ENCODE measurements at regions not wholly inside any gene's neighbourhood (a gene's known extent, or its start where the extent isn't known, plus 50 kb on each side); places are given as distances from the start of the nearest gene placed in this dataset.

- Mint-ChIP-seq H3K27ac (no peak overlapping the region), H3K27me3 (ENCODE audit: low read depth) (peaks cover 12% of the 10 kb centered on the region), H3K4me3 (ENCODE audit: low read depth) (no peak overlapping the region), H3K4me1 (ENCODE audit: low read depth) (no peaks in the 10 kb centered on the region), H3K36me3 (ENCODE audit: low read depth) (no peaks in the 10 kb centered on the region), H3K9me3 (no peaks in the 10 kb centered on the region)
- intact Hi-C loops (cut with micrococcal nuclease), result no loop called here
- DNase-seq (ENCODE audit: low spot score), result no peak
Measured at GRCh38 chr10:3016016-3016415, 51.3 kb upstream of the PFKP start.

GRCh38 chr10:3014968-3015367, 52.4 kb upstream of the PFKP start:
- DNase-seq (ENCODE audit: low spot score), result no peak
- Mint-ChIP-seq H3K27me3 (ENCODE audit: low read depth) (peaks cover 16% of the 10 kb centered on the region), H3K4me1 (ENCODE audit: low read depth) (no peaks in the 10 kb centered on the region), H3K36me3 (ENCODE audit: low read depth) (no peaks in the 10 kb centered on the region), H3K4me3 (ENCODE audit: low read depth) (no peak overlapping the region), H3K27ac (no peak overlapping the region), H3K9me3 (no peaks in the 10 kb centered on the region)
- intact Hi-C loops (cut with micrococcal nuclease), result no loop called here

- intact Hi-C loops (cut with micrococcal nuclease), result no loop called here
- DNase-seq (ENCODE audit: low spot score), result no peak
- Mint-ChIP-seq H3K27me3 (ENCODE audit: low read depth) (peaks cover 32% of the 10 kb centered on the region), H3K27ac (no peak overlapping the region), H3K36me3 (ENCODE audit: low read depth) (no peaks in the 10 kb centered on the region), H3K4me3 (ENCODE audit: low read depth) (no peak overlapping the region), H3K4me1 (ENCODE audit: low read depth) (peaks cover 2% of the 10 kb centered on the region), H3K9me3 (no peaks in the 10 kb centered on the region)
Measured at GRCh38 chr10:3012223-3012622, 55.1 kb upstream of the PFKP start.

DNA sequence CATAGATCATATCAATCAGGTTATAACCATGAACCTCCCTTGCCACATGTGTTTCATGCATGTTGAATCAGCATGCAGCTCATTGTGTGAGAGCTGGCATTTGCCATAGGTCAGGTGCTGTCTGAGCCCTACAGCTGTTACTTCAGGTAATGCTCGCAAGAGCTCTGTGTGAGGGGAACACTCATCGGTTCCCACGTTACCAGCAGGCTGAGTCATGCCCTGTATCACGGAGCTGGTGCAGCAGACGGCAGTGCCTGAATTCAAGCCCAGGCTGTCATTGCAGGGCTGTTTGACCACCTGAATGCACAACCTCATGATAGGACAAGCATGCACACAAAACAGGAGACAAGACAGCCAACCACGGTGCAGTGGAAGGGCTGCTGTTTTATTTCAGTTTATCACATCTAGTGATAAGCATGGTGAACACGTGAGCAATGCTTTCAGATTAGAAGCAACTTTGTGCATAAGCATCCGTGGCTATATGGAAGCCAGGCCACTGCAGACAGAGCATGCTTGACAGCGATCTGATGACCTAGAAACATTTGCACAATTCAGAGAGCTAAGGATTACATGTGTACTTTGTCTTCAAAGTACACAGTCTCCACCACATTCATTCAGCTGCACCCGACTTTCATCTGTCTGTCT, 56.4 kb upstream of the PFKP start:
- Mint-ChIP-seq H3K4me3 (ENCODE audit: low read depth) (no peak overlapping the region), H3K27me3 (ENCODE audit: low read depth) (peaks cover 38% of the 10 kb centered on the region), H3K36me3 (ENCODE audit: low read depth) (no peaks in the 10 kb centered on the region), H3K27ac (no peak overlapping the region), H3K9me3 (no peaks in the 10 kb centered on the region), H3K4me1 (ENCODE audit: low read depth) (peaks cover 2% of the 10 kb centered on the region)
- intact Hi-C loops (cut with micrococcal nuclease), result no loop called here
- no peak for DNase-seq (ENCODE audit: low spot score)

DNA sequence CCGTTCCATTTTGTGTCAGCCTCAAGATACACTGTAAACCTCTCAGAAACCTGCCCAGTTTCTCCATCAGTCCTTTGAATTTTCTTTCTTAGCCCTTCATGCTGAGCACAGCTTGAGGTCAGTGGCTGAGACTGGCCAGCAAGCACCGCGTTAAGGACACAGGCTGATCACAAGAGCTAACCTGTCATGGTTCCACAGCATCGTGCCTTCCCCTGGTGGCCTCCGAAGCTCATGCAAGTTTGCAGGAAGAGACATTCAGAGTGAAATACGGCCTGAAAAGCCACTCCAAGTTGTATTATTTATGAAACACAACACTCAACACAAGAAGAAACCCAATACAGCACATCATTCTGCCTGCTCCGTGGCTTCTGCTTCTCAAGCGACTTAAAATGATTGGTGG, 57.0 kb upstream of the PFKP start:
- peaks cover 38% of the 10 kb centered on the region for H3K27me3 Mint-ChIP-seq (ENCODE audit: low read depth)
- DNase-seq (ENCODE audit: low spot score), result no peak
- intact Hi-C loops (cut with micrococcal nuclease), result no loop called here
- H3K9me3 Mint-ChIP-seq, result no peaks in the 10 kb centered on the region
- no peaks in the 10 kb centered on the region for H3K36me3 Mint-ChIP-seq (ENCODE audit: low read depth)
- no peak overlapping the region for H3K4me3 Mint-ChIP-seq (ENCODE audit: low read depth)
- H3K4me1 Mint-ChIP-seq (ENCODE audit: low read depth), result peaks cover 2% of the 10 kb centered on the region
- no peak overlapping the region for H3K27ac Mint-ChIP-seq

GRCh38 chr10:3009341-3009740, 58.0 kb upstream of the PFKP start:
- intact Hi-C loops (cut with micrococcal nuclease), result no loop called here
- no peaks in the 10 kb centered on the region for H3K36me3 Mint-ChIP-seq (ENCODE audit: low read depth)
- H3K9me3 Mint-ChIP-seq, result no peaks in the 10 kb centered on the region
- H3K27me3 Mint-ChIP-seq (ENCODE audit: low read depth), result peaks cover 38% of the 10 kb centered on the region
- H3K4me1 Mint-ChIP-seq (ENCODE audit: low read depth), result peaks cover 2% of the 10 kb centered on the region
- DNase-seq (ENCODE audit: low spot score), result no peak
- no peak overlapping the region for H3K27ac Mint-ChIP-seq
- H3K4me3 Mint-ChIP-seq (ENCODE audit: low read depth), result no peak overlapping the region

- Mint-ChIP-seq H3K4me1 (ENCODE audit: low read depth) (peaks cover 2% of the 10 kb centered on the region), H3K27me3 (ENCODE audit: low read depth) (peaks cover 37% of the 10 kb centered on the region), H3K9me3 (no peaks in the 10 kb centered on the region), H3K36me3 (ENCODE audit: low read depth) (no peaks in the 10 kb centered on the region), H3K4me3 (ENCODE audit: low read depth) (no peak overlapping the region), H3K27ac (no peak overlapping the region)
- DNase-seq (ENCODE audit: low spot score), result no peak
- intact Hi-C loops (cut with micrococcal nuclease), result no loop called here
Measured at GRCh38 chr10:3008518-3009195, 58.7 kb upstream of the PFKP start.

DNA sequence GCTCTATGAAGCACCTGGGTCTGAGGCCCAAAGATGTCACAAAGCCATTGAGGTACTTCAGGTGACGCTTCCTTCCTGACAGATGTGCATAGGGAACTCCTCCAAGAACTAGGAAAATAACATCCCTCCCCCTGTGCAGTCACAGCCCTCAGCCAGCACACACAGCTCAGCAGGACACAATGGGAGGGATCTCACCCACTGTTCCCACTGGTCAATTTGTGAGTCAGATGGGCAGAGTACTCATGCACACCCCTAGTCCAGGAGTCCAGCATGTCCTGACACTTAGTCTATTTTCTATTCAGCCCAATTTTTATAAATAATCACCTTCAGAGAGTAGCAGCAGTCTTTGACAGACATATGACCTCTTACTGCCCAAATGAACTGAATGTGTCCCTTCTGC, 60.7 kb upstream of the PFKP start:
- intact Hi-C loops (cut with micrococcal nuclease), result no loop called here
- DNase-seq (ENCODE audit: low spot score), result no peak
- H3K36me3 Mint-ChIP-seq (ENCODE audit: low read depth), result no peaks in the 10 kb centered on the region
- H3K27me3 Mint-ChIP-seq (ENCODE audit: low read depth), result peaks cover 28% of the 10 kb centered on the region
- H3K9me3 Mint-ChIP-seq, result no peaks in the 10 kb centered on the region
- H3K4me1 Mint-ChIP-seq (ENCODE audit: low read depth), result peaks cover 2% of the 10 kb centered on the region
- H3K4me3 Mint-ChIP-seq (ENCODE audit: low read depth), result no peak overlapping the region
- no peak overlapping the region for H3K27ac Mint-ChIP-seq

DNA sequence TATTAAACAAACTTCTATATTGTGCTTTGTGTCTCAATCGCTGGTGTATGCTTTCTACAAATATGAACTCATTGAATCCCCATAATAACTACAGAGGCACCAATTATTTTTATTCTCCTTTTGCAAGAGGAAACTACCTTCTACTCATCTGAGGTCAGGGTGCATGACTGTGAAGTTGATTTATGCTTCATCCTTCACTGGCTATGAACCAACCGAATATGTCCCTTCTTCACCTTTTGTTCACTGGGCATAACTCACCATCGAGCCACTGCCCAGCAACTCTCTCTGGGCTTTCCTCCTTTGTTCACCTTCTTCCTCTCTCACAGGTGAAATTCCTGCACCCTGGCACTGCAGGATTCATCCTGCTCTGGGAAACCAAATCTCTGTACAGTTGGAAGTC, 61.3 kb upstream of the PFKP start:
- intact Hi-C loops (cut with micrococcal nuclease), result no loop called here
- no peak for DNase-seq (ENCODE audit: low spot score)
- Mint-ChIP-seq H3K36me3 (ENCODE audit: low read depth) (no peaks in the 10 kb centered on the region), H3K4me1 (ENCODE audit: low read depth) (peaks cover 2% of the 10 kb centered on the region), H3K27ac (no peak overlapping the region), H3K4me3 (ENCODE audit: low read depth) (no peak overlapping the region), H3K9me3 (no peaks in the 10 kb centered on the region), H3K27me3 (ENCODE audit: low read depth) (peaks cover 28% of the 10 kb centered on the region)

DNA sequence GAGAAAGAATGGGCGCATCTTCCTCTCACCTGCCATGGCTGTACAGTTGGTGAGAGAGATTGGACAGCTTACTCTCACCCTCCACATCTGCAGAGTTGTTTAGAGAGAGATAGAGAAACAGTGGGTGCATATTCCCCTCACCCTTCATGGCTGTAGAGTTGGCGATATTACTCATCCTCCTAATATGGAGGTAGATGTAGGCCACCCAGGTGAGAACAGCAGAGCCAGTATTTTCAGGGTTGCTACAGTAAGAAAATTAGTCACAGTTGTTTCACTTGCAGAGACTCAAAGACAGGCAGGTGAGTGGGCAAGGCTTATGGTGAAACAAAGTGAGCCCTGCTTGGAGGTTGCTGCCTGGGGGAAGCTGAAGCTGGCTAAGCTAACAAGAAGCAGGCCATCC, 65.0 kb upstream of the PFKP start:
- H3K27me3 Mint-ChIP-seq (ENCODE audit: low read depth), result peaks cover 8% of the 10 kb centered on the region
- H3K36me3 Mint-ChIP-seq (ENCODE audit: low read depth), result no peaks in the 10 kb centered on the region
- no peaks in the 10 kb centered on the region for H3K9me3 Mint-ChIP-seq
- intact Hi-C loops (cut with micrococcal nuclease), result no loop called here
- no peak overlapping the region for H3K4me3 Mint-ChIP-seq (ENCODE audit: low read depth)
- no peak overlapping the region for H3K27ac Mint-ChIP-seq
- no peaks in the 10 kb centered on the region for H3K4me1 Mint-ChIP-seq (ENCODE audit: low read depth)
- no peak for DNase-seq (ENCODE audit: low spot score)

DNA sequence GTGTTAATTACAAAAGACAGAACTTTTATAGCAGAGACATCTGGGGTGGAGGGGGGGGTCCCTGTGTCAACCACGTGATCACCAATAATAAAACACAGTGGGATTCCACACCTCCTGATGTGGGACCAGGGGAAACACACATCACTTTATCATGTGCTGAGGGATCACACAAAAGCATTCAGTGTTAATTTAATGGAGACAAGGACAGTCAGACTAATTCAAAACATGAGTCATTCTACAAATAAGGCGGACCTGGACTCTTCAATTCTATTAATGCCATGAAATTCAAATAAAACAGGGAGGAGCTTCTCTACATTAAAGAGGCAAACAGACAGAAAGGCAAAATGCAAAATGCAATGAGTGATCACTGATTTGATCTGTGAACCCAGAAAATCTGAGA, 67.3 kb upstream of the PFKP start:
- Mint-ChIP-seq H3K27ac (no peak overlapping the region), H3K27me3 (ENCODE audit: low read depth) (peaks cover 5% of the 10 kb centered on the region), H3K4me3 (ENCODE audit: low read depth) (no peak overlapping the region), H3K9me3 (no peaks in the 10 kb centered on the region), H3K36me3 (ENCODE audit: low read depth) (no peaks in the 10 kb centered on the region), H3K4me1 (ENCODE audit: low read depth) (no peaks in the 10 kb centered on the region)
- no peak for DNase-seq (ENCODE audit: low spot score)
- intact Hi-C loops (cut with micrococcal nuclease), result no loop called here

GRCh38 chr10:2994221-2994961, 73.0 kb upstream of the PFKP start:
- Mint-ChIP-seq H3K4me3 (ENCODE audit: low read depth) (no peak overlapping the region), H3K27ac (no peak overlapping the region), H3K4me1 (ENCODE audit: low read depth) (no peaks in the 10 kb centered on the region), H3K27me3 (ENCODE audit: low read depth) (peaks cover 4% of the 10 kb centered on the region), H3K36me3 (ENCODE audit: low read depth) (no peaks in the 10 kb centered on the region), H3K9me3 (no peaks in the 10 kb centered on the region)
- no peak for DNase-seq (ENCODE audit: low spot score)
- intact Hi-C loops (cut with micrococcal nuclease), result no loop called here

GRCh38 chr10:2993636-2994035, 73.7 kb upstream of the PFKP start:
- no peak overlapping the region for H3K27ac Mint-ChIP-seq
- peaks cover 4% of the 10 kb centered on the region for H3K27me3 Mint-ChIP-seq (ENCODE audit: low read depth)
- DNase-seq (ENCODE audit: low spot score), result no peak
- H3K9me3 Mint-ChIP-seq, result no peaks in the 10 kb centered on the region
- H3K4me3 Mint-ChIP-seq (ENCODE audit: low read depth), result no peak overlapping the region
- H3K4me1 Mint-ChIP-seq (ENCODE audit: low read depth), result no peaks in the 10 kb centered on the region
- no peaks in the 10 kb centered on the region for H3K36me3 Mint-ChIP-seq (ENCODE audit: low read depth)
- intact Hi-C loops (cut with micrococcal nuclease), result no loop called here
